HG03159 (cell line): ENCODE measurements at regions not wholly inside any gene's neighbourhood (a gene's known extent, or its start where the extent isn't known, plus 50 kb on each side); places are given as distances from the start of the nearest gene placed in this dataset.
"Not testable (repeated sequence)": the region's sequence is repeated elsewhere in the genome, so short reads cannot be mapped to it uniquely, and the experiment has no call there.

ENCODE experiments used
- ATAC-seq: cut with Tn5 transposase; IDR thresholded peaks from one replicate; pipeline ENCODE4 v1.9.1; 2021; ENCODE audit warnings: mild to moderate bottlenecking, moderate library complexity; ENCODE audit not compliant: unreplicated experiment

DNA sequence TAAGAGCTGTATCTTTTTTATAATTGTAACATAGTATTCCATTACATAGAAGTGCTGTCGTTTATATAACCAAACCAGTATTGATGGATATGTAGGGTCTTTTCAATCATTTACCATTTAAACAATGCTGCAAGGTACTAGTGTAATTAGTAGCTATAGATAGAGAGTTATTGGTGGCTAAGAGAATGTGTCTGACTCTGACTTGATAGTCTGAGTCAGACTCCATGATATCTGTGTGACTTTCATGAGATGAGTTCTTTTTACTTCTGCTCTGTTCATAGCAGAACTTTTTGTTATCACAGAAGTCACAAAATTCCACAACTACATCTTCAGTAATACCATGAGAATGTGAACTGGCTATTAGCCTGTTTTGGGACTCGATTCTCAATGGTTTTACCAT lies 150.6 kb downstream of the FHIP1A start:
- ATAC-seq: no peak

DNA sequence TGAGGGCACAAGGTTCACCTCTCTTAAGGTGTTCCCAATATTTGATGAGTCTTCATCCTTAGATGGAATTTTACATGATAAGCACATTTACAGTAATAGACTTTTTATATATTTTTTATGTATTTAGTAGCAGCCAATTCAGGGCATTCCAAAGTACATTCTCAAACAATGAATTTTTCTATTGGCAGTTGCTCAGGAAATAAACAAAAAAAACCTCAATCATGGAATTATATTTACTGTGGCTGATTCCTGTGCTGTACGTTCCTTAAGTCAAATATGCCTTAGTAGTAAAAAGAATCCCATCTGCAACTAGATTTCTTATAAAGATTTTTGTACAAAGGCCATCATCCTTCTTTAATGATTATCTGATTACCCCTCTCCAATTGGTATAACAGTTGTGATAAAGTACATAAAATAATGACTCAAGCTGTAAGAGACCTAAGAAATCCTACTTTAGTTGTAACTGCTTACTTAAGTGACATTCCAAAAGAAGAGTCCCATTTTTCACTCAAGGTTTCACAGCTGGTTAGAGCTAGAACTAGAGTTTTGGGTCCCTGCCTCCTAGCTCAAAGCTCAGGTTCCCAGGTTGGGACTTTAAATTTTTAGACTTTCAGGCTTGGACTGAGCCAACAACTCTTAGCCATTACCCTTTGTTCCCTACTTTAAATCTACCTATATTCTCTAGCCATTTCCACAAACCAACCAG lies 152.7 kb downstream of the FHIP1A start:
- no peak for ATAC-seq

DNA sequence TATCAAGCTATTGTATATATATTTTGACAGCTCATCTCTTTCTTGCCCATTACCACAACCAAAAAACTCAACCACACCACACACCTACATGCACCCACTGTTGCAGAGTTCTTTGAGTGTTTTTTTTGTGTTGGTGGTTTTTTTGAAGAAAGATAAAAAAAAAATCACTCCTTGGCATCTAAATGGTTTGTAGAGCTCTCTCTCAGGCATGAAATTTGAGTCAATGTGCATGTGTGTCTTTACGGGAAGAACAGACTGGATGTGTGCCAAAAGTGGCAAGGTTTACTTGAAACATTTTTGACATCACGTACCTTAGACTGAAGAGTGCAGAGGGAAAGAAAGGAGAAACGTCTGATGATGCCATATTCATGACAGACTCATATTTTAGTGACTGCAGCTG lies 154.2 kb downstream of the FHIP1A start:
- no peak for ATAC-seq

DNA sequence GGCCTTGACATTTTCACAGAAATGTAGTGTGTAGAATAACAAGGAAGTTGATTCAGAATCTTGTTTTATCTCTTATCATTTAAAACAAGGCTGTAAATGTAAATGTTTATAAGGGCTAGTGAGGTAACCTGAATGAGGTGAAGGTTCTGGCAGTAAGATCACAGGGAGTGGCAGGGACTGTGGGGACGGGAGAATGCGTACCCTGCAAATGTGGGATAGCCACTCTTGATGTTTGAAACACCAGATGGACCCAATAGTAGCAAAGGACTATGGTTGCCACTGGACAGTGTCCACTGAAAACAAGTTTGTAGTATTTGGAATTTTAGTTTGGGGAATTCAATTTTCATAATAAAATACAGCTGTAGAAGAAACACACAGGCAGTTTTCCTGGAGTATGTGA lies 155.3 kb downstream of the FHIP1A start:
- no peak for ATAC-seq

DNA sequence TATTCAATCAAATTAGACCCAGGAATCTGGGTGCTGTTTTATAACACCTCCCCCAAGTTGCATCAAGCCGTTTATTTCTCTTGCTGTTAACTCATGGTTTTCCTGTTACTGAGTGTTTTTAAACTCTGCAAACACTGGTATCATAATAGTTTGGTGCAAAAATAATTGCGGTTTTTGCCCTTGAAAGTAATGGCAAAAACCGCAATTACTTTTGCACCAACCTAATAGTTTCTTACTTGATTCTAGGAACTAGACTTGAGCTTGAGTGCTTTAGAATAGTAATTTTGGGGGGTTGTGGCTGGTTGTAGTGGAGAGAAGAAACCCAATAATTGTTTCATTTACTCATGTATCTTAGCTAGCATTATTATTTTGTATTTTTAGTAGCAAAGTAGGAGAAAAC lies 156.6 kb downstream of the FHIP1A start:
- no peak for ATAC-seq

GRCh38 chr4:151566053-151566452 lies 157.1 kb downstream of the FHIP1A start:
- ATAC-seq: no peak

DNA sequence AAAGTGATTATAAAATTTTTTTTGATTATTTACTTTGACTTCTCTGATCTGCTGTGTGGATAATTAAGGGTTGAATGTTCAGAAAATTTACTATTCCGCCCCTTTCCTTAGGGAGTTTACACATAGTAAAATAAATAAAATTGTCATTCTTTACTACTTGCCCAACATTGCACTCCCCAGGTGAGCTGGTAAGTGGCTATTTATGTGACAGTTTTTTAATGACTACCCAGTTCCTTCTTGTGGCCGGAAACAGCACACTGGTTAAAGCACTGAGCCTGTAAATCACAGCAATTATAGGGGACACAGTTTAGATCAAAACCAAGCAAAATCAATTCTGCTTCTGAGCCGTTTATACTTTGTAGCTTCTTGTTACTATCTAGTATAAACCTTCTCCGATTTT lies 158.1 kb downstream of the FHIP1A start:
- ATAC-seq: peak; percentile 99

DNA sequence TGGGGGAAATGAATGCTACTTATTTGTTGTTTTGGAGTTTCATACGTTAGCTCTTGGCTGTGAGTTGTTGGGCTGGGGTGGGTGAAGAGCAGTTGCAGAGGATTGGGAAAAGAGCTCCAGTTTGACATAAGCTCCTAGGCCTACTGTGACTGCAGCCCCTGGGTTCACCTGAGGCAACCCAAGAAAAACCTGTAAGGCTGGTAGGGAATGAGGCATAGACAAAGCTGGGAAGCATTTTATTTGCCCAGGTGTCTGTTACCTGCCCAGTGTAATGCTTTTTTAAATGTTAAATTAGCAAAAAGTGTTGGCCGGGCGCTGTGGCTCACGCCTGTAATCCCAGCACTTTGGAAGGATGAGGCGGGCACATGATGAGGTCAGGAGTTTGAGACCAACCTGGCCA lies 160.0 kb downstream of the FHIP1A start:
- no peak for ATAC-seq

GRCh38 chr4:151569650-151570049 lies 160.7 kb downstream of the FHIP1A start:
- no peak for ATAC-seq

DNA sequence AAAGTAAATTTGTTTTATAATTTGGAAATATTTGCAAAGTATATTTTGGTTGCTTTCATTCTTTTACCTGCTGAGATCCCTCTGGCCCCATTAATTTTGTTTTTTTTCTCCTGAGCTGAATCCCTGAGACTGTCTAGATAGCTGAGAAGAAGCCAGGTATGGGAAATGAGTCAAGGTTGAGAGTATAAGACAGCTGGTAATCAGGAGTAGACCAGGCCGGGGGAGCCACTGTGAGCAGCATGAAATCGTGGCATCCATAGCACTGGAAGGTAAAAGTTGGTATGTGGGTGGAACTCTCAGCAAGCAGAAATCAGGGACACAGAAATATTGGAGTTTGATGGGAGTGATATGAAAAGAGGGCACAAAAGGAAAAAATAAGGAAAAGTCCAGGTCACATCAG lies 164.5 kb downstream of the FHIP1A start:
- no peak for ATAC-seq

GRCh38 chr4:151573945-151574344 lies 165.0 kb downstream of the FHIP1A start:
- no peak for ATAC-seq

DNA sequence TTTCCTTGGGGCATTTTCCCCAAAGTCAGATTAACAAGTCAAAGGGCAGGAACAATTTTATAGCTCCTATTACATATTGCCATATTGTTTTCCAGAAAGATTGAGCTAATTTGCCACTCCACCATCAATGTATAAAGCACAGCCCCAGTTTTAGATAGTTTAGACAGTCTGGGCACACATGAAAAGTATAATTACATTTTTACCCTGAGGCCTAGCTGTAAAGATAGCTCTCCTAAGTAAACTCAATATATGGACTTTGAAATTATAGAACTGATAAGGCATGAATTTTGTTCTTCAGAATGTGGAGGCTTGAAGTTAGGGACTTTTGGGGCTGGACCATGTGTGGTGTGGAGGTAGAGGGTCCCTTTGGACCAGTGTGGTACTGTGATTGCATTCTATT lies 166.0 kb downstream of the FHIP1A start:
- no peak for ATAC-seq

GRCh38 chr4:151575646-151576045 lies 166.7 kb downstream of the FHIP1A start:
- ATAC-seq: no peak

- no peak for ATAC-seq
Observed at GRCh38 chr4:151576627-151577026, 167.7 kb downstream of the FHIP1A start.

- ATAC-seq: no peak
Observed at GRCh38 chr4:151581570-151581969, 172.6 kb downstream of the FHIP1A start.

GRCh38 chr4:151582098-151582497 lies 173.1 kb downstream of the FHIP1A start:
- ATAC-seq: no peak

DNA sequence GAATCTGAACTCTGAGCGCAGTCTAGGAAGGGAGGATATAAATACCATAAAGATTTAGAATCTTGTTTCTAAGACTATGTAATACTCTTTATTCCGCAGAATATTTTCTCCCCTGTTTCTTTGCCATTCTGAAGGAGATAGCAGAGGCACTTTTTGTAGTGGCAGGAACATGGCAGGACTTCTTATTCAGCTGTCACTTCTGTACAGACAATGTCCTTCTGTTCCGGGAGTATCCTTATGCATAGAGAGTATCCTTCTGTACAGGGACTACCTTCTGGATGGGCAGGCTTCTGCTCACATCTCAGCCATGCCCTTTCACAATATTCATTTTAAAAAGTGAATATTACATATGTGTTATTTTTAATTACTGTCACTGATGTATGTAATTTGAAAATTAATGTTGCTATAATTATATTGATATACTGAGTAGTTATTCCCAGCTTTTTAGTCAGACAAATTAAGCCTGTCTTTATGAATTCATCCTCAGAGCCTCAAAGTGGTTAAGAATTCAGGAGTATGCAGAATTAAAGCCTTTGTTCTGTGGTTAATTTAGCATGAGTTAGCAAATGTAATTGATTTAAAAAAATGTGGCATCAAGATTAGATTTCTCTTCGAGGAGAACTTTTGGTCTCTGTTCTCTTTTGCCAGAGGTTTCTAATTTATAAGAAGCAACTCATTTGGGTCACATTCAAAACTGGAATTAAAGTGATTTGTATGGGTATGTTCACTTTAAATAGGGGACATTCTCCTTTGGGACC lies 174.4 kb downstream of the FHIP1A start:
- no peak for ATAC-seq

GRCh38 chr4:151584101-151584500 lies 175.1 kb downstream of the FHIP1A start:
- no peak for ATAC-seq

DNA sequence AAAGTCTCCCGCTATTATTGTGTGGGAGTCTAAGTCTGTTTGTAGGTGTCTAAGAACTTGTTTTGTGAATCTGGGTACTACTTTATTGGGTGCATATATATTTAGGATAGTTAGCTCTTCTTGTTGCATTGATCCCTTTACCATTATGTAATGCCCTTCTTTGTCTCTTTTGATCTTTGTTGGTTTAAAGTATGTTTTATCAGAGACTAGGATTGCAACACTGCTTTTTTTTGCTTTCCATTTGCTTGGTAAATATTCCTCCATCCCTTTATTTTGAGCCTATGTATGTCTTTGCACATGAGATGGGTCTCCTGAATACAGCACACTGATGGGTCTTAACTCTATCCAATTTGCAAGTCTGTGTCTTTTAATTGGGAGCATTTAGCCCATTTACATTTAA lies 165.2 kb downstream of the GATB start:
- ATAC-seq: not testable (repeated sequence)

DNA sequence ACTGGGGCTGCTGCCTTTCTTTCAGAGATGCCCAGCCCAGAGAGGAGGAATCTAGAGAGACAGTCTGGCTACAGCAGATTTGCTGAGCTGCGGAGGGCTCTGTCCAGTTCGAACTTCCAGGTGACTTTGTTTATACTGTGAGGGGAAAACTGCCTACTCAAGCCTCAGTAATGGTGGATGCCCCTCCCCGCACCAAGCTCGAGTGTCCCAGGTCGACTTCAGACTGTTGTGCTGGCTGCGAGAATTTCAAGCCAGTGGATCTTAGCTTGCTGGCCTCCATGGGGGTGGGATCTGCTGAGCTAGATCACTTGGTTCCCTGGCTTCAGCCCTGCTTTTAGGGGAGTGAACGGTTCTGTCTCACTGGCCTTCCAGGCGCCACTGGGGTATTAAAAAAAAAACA lies 163.1 kb downstream of the GATB start:
- ATAC-seq: not testable (repeated sequence)

DNA sequence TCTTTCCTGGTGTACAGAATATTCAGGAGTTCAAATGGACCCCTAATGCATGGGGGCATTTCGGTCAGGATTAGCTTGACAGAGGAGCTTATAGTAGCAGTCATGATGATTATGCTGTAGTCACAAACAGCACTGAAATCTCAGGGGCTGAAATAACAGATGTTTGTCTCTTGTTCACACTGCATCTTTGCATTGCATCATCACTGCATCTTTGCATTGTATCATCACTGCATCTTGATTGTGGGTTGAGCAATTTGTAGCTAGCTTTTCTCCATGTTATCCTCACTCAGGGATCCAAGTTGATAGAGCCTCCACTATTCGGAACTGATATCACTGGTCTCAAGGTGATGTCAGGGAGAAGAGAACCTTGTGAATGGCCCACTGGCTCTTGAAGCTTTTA lies 160.9 kb downstream of the GATB start:
- ATAC-seq: no peak

- ATAC-seq: no peak
Observed at GRCh38 chr4:151600432-151600831, 160.4 kb downstream of the GATB start.

DNA sequence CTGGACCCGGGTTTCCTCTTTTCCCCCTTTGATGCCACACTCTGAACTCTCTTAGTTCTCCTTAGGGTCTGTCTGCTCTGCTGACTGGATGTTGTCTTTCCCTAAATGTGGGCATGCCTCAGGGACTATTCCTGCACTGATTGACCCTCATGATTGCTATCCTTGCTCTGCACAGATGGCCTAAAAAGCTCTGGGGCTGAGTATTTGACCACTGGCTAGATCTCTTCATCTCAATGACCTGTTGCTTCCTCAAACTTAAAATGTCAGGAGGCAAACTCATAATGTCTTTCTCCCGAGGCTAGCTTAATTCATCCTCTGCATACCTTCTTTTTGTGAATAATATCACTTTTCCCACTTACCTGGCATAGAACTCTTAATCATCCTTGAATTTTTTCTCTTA lies 157.4 kb downstream of the GATB start:
- ATAC-seq: no peak
